Fibroblast of the aortic adventitia (primary cell): ENCODE measurements at regions not wholly inside any gene's neighbourhood (a gene's known extent, or its start where the extent isn't known, plus 50 kb on each side); places are given as distances from the start of the nearest gene placed in this dataset.

Experiments used
- DNase-seq: peaks from one replicate; pipeline ENCODE4 v3.0.0-alpha.2; 2010; ENCODE audit warnings: low read depth
- H3K4me3 ChIP-seq: 2 replicates; pipeline ENCODE4 v1.5.1; 2011; ENCODE audit warnings: low read depth, mild to moderate bottlenecking, control low read depth, low read length, moderate library complexity
- CTCF ChIP-seq: IDR thresholded peaks from 2 replicates; pipeline ENCODE4 v1.5.1; 2011; ENCODE audit warnings: mild to moderate bottlenecking, low read length, control low read depth, inconsistent platforms; ENCODE audit not compliant: insufficient read depth

GRCh38 chr13:68304286-68304893 lies 1074.3 kb upstream of the PCDH9 start:
- TF ChIP-seq CTCF = no peak
- no peak for DNase-seq
- H3K4me3 ChIP-seq = no peak overlapping the region

- TF ChIP-seq CTCF = no peak
- DNase-seq = no peak
- no peak overlapping the region for H3K4me3 ChIP-seq
Observed at GRCh38 chr13:68293631-68294030, 1063.5 kb upstream of the PCDH9 start.

- DNase-seq = no peak
- TF ChIP-seq CTCF = no peak
- no peak overlapping the region for H3K4me3 ChIP-seq
Observed at GRCh38 chr13:68292601-68293000, 1062.5 kb upstream of the PCDH9 start.

GRCh38 chr13:68291595-68291994 lies 1061.5 kb upstream of the PCDH9 start:
- no peak for DNase-seq
- no peak overlapping the region for H3K4me3 ChIP-seq
- no peak for TF ChIP-seq CTCF

- no peak for DNase-seq
- no peak overlapping the region for H3K4me3 ChIP-seq
- no peak for TF ChIP-seq CTCF
Observed at GRCh38 chr13:68275758-68276157, 1045.6 kb upstream of the PCDH9 start.

- TF ChIP-seq CTCF = no peak
- DNase-seq = no peak
- no peak overlapping the region for H3K4me3 ChIP-seq
Observed at GRCh38 chr13:68272652-68273051, 1042.5 kb upstream of the PCDH9 start.

- H3K4me3 ChIP-seq = no peak overlapping the region
- DNase-seq = no peak
- TF ChIP-seq CTCF = no peak
Observed at GRCh38 chr13:68264692-68265091, 1034.6 kb upstream of the PCDH9 start.
